GM18520 (cell line): ENCODE measurements at regions not wholly inside any gene's neighbourhood (a gene's known extent, or its start where the extent isn't known, plus 50 kb on each side); places are given as distances from the start of the nearest gene placed in this dataset.

Experiments used
- ATAC-seq: cut with Tn5 transposase; IDR thresholded peaks from one replicate; pipeline ENCODE4 v1.9.1; 2021; ENCODE audit not compliant: unreplicated experiment

DNA sequence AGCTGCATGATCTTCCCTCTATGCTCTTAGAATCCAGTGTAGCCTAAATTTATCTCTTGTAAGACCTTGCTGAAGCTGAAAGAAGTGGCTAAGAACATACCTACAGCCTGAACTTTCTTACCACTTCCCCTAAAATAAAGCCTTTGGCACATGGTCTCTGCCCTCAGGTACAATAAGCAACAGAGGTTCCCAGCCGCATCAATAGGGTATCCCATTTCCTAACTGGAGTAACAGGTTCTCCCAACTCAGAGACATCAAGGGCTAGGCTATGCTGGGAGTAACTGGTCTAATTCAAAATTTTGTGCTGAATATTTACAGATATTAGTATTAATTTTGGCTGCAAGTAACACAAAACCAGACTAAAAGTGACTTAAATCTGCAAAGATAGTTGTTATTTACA, 335.8 kb upstream of the TRPC7 start:
- ATAC-seq: no peak

DNA sequence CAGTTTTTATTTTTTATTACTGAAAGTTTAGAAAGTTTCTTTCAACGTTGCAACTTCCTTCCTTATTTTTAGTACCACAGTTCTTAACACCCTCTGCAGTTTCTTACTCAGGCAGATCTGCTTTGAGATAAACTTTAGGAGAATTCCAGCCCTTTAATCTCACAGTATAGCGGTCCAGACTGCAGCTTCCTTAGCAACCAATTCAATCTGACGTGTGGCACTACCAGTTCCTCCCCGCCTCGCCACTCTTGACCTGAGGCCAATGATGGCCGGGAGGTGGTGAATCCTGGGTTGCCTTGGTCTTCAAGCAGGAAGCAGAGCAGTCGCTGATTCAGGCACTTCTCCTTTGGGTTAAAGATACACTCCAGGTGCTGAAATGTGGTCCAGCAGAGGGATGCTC, 334.3 kb upstream of the TRPC7 start:
- ATAC-seq: no peak

DNA sequence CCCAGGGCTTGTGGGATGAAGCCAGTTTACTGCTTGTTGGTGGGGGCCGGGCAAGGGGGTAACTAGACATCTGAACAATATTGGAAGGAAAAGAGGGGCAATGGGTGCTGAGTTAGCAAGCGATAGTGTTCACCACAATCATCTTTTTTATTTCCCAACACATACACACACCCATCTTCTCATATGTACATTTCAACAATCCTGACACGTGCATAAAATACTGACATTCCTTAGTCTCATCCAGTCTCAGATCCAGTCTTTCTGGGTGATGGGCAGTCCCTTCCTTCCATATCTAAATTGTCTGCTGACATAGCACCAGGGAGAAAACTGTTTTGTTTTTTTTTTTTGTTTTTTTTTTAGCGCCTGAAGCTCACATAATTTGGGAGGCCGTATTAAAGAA, 333.6 kb upstream of the TRPC7 start:
- ATAC-seq: no peak

- ATAC-seq: no peak
Measured at GRCh38 chr5:136694258-136694657, 328.9 kb upstream of the TRPC7 start.

- no peak for ATAC-seq
Measured at GRCh38 chr5:136689552-136689951, 324.2 kb upstream of the TRPC7 start.

- ATAC-seq: no peak
Measured at GRCh38 chr5:136686192-136686872, 321.0 kb upstream of the TRPC7 start.

- no peak for ATAC-seq
Measured at GRCh38 chr5:136682986-136683385, 317.6 kb upstream of the TRPC7 start.

- no peak for ATAC-seq
Measured at GRCh38 chr5:136679233-136679632, 313.9 kb upstream of the TRPC7 start.

DNA sequence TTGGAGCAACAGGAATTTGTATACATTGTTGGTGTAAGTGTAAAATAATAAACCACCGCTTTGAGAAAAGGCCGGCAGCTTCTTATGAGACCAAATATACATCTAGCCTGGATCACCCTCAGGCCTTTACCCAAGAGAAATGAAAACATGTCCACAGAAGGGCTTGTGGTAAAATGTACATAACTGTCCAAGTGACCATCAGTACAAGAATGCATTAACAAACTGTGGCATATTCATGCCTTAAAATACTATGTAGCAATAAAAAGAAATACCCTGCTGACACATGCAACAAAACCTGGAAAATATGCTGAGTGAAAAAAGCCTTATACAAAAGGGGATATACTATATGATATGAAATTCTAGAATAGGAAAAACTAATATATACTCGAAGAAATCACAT, 311.9 kb upstream of the TRPC7 start:
- no peak for ATAC-seq

- no peak for ATAC-seq
Measured at GRCh38 chr5:136676685-136677084, 311.3 kb upstream of the TRPC7 start.

GRCh38 chr5:136675769-136676168, 310.4 kb upstream of the TRPC7 start:
- no peak for ATAC-seq

DNA sequence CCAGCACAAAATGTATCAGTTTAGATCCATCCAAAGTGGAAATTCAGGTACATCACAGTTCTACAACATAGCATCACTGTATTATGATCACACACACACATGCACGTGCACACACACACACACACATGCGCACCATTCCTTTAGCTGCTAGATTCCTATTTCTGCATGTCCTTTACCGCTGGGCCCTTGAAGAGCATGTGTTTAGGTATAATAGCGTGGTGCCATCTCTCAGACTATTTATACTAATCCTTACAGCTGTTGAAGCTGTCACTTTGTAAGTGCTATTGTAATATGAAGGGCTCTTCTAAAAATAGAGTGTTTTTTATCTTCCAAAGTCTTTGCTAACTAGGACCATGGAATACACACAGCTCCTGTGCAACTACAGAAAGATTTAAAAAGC, 308.8 kb upstream of the TRPC7 start:
- no peak for ATAC-seq

DNA sequence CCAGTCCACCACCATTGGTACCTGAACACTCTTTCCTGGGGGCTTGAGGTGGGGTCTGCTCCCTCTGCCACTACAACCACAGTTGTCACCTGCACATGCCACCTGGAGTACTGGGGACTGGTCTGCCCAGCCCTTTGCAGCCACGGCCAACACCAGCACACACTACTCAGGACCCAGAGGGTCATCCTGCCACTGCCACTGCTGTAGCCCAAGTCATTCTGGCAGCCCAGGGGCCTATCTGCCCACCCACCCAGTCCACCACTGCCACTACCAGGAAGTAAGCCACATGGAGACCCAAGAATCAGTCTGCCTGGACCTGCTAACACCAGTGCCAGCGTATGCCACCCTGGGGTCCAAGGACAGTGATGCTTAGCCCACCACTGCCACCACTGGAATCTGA, 302.4 kb upstream of the TRPC7 start:
- ATAC-seq: no peak

DNA sequence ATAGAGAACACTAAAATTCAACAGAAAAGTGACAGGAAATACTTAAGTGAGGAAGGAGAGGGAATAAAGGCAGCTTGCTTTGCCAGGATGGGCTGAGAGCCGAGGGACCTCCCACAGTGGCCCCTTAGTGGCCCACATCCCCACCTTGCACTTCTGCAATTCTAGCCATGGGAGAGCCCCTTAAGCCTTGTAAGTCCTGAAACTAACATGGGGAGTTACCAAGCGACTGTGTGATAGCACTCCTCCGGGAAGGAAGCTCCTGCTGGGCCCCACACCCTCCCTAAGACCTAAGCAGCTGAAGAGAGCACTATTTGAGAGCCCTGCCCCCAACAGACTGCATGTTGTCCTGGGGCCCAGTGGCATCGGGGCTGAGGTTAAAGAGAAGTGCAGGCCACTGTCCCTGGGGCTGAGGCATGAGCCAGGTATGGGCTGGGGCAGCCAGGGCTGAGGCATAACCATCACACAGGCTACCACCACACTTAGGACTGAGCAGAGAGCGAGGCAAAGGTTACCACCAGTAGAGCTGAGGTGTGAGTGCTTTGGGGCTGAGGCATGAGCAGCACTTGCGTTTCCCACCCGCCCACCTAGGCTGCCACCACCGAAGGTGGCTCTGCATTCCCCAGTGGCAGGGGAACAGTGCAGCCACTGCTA, 301.8 kb upstream of the TRPC7 start:
- no peak for ATAC-seq

GRCh38 chr5:136665331-136665730, 300.0 kb upstream of the TRPC7 start:
- ATAC-seq: no peak

DNA sequence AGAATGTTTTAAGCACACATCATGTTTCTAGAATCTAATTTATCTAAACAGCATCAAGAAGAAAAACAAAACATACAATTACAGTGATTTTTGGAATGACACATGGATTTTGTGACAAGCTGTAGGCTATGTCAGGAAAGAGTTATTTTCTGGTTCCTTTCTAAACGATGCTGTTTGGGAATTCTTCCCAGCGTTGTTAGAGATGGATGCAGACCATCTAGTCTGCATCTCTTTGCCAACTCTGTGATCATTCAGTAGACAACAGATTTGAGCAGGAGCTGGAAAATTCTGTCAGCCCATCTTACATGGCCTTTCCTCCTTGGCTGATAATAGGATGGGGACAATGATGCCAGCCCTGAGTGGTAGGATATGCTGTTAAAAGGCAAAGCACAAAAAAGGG, 295.7 kb upstream of the TRPC7 start:
- no peak for ATAC-seq

DNA sequence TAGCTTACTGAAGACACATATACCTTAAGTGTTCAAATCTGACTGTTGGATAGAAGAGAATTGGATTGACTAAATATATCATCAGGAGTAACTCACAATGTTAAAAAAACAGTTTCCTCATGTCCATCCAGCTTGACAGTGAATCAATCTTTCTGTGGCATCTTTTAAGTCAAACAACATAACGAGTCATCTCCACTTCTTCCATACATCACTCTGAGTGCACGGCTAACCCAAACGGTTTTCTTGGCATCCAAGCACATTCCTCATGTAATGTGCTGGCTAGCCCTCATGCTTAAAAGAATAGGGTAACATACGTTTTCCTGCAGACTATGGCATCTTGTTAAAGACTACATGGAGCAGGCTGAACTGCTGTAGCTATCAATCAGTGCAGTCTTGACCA, 291.5 kb upstream of the TRPC7 start:
- ATAC-seq: no peak

- ATAC-seq: no peak
Measured at GRCh38 chr5:136655468-136655867, 290.1 kb upstream of the TRPC7 start.

- ATAC-seq: no peak
Measured at GRCh38 chr5:136646915-136647314, 281.6 kb upstream of the TRPC7 start.

- no peak for ATAC-seq
Measured at GRCh38 chr5:136642976-136643375, 277.6 kb upstream of the TRPC7 start.

DNA sequence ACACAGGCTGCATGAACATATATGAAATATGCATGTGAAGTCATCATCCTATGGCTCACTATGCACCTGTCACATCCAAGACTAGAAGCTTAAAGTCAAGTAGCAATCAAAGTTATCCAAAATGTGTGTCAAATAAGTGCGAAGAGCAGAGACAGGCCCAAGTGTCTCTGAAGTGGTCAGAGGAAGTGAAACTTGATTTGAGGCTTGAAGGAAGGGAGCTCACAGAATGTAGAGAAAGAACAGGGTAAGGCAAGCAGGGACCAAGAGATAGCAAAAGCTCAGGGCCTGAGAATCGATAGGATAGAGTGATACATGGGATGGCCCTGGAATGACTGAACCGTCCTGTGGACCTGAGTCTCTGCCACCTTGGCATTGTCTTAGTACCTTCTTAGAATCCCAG, 274.3 kb upstream of the TRPC7 start:
- peak; percentile 43 for ATAC-seq

DNA sequence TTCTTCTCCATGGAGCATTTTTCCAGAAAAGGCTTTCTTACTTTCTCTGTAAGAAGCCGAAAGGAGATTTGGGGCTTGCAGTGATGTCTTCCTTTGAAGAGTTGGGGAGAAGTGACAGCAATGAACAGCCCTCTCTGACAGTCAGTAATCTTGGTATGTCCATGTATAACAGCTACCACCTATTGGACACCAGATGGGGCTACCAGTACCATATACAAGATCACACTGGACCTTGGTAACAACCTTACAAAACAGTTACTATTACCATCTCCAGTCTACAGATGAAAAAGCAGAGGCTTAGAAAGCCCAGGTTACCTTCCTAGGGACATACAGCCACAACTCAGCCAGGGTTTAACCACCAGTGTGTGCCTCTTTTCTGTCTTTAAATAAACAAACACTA, 272.7 kb upstream of the TRPC7 start:
- ATAC-seq: no peak

DNA sequence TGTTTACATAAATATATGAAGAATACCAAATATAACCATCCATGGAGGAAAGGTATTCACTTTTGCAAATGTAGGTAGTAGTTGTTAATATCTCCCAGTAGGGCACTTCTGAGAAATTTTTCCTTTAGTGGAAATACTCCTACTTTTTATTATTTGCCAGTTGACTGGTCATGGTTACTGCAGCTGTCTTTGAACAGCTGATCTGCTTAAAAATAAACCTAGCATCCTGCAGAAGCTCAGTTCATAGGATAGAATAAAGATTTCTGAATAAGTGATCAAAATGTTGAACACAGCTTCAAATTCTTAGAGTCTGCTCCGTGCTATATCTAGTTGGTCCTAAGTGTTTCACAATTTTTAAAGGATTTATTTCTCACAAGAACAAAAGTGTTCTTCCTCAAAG, 270.7 kb upstream of the TRPC7 start:
- no peak for ATAC-seq
